GM18517 (cell line): ENCODE measurements at regions not wholly inside any gene's neighbourhood (a gene's known extent, or its start where the extent isn't known, plus 50 kb on each side); places are given as distances from the start of the nearest gene placed in this dataset.

Source experiments
- ATAC-seq: cut with Tn5 transposase; IDR thresholded peaks from one replicate; pipeline ENCODE4 v1.9.1; 2021; ENCODE audit warnings: mild to moderate bottlenecking, moderate library complexity; ENCODE audit not compliant: unreplicated experiment

GRCh38 chr2:16167870-16168426, 227.6 kb downstream of the MYCN start:
- ATAC-seq: no peak

- no peak for ATAC-seq
Measured at GRCh38 chr2:16167451-16167861, 227.1 kb downstream of the MYCN start.

- no peak for ATAC-seq
Measured at GRCh38 chr2:16166327-16166981, 226.1 kb downstream of the MYCN start.

- ATAC-seq: no peak
Measured at GRCh38 chr2:16165518-16166326, 225.4 kb downstream of the MYCN start.

GRCh38 chr2:16162491-16163040, 222.2 kb downstream of the MYCN start:
- no peak for ATAC-seq

GRCh38 chr2:16161768-16162490, 221.6 kb downstream of the MYCN start:
- no peak for ATAC-seq

GRCh38 chr2:16161085-16161565, 220.8 kb downstream of the MYCN start:
- no peak for ATAC-seq

GRCh38 chr2:16160281-16161084, 220.1 kb downstream of the MYCN start:
- ATAC-seq: no peak

GRCh38 chr2:16156411-16156810, 216.1 kb downstream of the MYCN start:
- ATAC-seq: no peak

GRCh38 chr2:16155766-16156165, 215.4 kb downstream of the MYCN start:
- ATAC-seq: no peak

- no peak for ATAC-seq
Measured at GRCh38 chr2:16155366-16155765, 215.0 kb downstream of the MYCN start.

GRCh38 chr2:16154501-16155280, 214.3 kb downstream of the MYCN start:
- ATAC-seq: no peak

- ATAC-seq: no peak
Measured at GRCh38 chr2:16154061-16154460, 213.7 kb downstream of the MYCN start.

GRCh38 chr2:16153754-16154035, 213.3 kb downstream of the MYCN start:
- ATAC-seq: no peak

GRCh38 chr2:16152928-16153753, 212.8 kb downstream of the MYCN start:
- no peak for ATAC-seq

- ATAC-seq: no peak
Measured at GRCh38 chr2:16152071-16152927, 211.9 kb downstream of the MYCN start.

GRCh38 chr2:16151651-16152050, 211.3 kb downstream of the MYCN start:
- ATAC-seq: no peak

GRCh38 chr2:16151281-16151570, 210.9 kb downstream of the MYCN start:
- ATAC-seq: no peak
